ENCODE measurements at regions not wholly inside any gene's neighbourhood (a gene's known extent, or its start where the extent isn't known, plus 50 kb on each side); places are given as distances from the start of the nearest gene placed in this dataset.
"Not testable (repeated sequence)": the region's sequence is repeated elsewhere in the genome, so short reads cannot be mapped to it uniquely, and the experiment has no call there.

DNA sequence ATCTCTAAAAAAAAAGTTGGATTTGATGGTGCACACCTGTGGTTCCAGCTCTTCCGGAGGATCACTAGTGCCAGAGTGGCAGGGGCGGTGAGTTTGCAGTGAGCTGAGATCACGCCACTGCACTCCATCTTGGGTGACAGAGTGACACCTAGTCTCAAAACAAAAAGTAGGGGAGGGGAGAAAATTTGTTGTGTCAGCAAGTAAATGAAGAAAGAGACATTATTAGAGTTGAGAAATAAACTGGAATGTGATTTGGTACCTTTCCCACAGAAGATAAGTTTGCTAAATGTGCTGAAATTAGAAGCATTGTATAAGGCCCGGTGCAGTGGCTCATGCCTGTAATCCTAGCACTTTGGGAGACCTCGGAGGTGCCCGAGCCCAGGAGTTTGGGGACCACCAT, 54.0 kb upstream of the PPIAL4F start:
- TF ChIP-seq, protein P1, sequence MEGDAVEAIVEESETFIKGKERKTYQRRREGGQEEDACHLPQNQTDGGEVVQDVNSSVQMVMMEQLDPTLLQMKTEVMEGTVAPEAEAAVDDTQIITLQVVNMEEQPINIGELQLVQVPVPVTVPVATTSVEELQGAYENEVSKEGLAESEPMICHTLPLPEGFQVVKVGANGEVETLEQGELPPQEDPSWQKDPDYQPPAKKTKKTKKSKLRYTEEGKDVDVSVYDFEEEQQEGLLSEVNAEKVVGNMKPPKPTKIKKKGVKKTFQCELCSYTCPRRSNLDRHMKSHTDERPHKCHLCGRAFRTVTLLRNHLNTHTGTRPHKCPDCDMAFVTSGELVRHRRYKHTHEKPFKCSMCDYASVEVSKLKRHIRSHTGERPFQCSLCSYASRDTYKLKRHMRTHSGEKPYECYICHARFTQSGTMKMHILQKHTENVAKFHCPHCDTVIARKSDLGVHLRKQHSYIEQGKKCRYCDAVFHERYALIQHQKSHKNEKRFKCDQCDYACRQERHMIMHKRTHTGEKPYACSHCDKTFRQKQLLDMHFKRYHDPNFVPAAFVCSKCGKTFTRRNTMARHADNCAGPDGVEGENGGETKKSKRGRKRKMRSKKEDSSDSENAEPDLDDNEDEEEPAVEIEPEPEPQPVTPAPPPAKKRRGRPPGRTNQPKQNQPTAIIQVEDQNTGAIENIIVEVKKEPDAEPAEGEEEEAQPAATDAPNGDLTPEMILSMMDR (IDR thresholded peaks at IDR 0.05; ENCODE audit: low read depth, low read length) = not testable (repeated sequence)
- not testable (repeated sequence) for TF ChIP-seq MYC (IDR thresholded peaks at IDR 0.05; ENCODE audit: low read depth, low read length); POLR2A (IDR thresholded peaks at IDR 0.05; ENCODE audit: extremely low read depth, insufficient read length)
- TF ChIP-seq, protein P2, sequence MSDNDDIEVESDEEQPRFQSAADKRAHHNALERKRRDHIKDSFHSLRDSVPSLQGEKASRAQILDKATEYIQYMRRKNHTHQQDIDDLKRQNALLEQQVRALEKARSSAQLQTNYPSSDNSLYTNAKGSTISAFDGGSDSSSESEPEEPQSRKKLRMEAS (IDR thresholded peaks at IDR 0.05; ENCODE audit: low read depth, low read length) = not testable (repeated sequence)
